Calu3 (cell line): ENCODE measurements at regions not wholly inside any gene's neighbourhood (a gene's known extent, or its start where the extent isn't known, plus 50 kb on each side); places are given as distances from the start of the nearest gene placed in this dataset.

Experiments
- BruUV-seq: library from RNA; stranded (reverse); fragments of 400-500 nt; replicated peaks from 2 replicates; lab custom pipeline; 2021; lab: Mats Ljungman, UMichigan
- CTCF ChIA-PET: fragments of 300-600 bp; sonication (Branson Sonifier 250); formaldehyde crosslinking; loops from one replicate; lab custom pipeline; 2022; ENCODE audit warnings: antibody characterized with exemption; lab: Charles Lee
- DNase-seq: peaks from one replicate; pipeline ENCODE4 v3.0.0; 2022
- H3K27ac Mint-ChIP-seq: one replicate; pipeline ENCODE4 v1.8.0; 2022; ENCODE audit warnings: mixed read lengths; ENCODE audit not compliant: unreplicated experiment
- H3K27me3 Mint-ChIP-seq: one replicate; pipeline ENCODE4 v1.8.0; 2022; ENCODE audit warnings: mixed read lengths; ENCODE audit not compliant: unreplicated experiment
- H3K36me3 Mint-ChIP-seq: one replicate; pipeline ENCODE4 v1.8.0; 2022; ENCODE audit warnings: mild to moderate bottlenecking, moderate library complexity, mixed read lengths; ENCODE audit not compliant: insufficient read depth, unreplicated experiment
- H3K4me1 Mint-ChIP-seq: one replicate; pipeline ENCODE4 v1.8.0; 2022; ENCODE audit warnings: mild to moderate bottlenecking, low read depth, mixed read lengths; ENCODE audit not compliant: unreplicated experiment
- H3K4me3 Mint-ChIP-seq: one replicate; pipeline ENCODE4 v1.8.0; 2022; ENCODE audit warnings: mild to moderate bottlenecking, low read depth, moderate library complexity, mixed read lengths; ENCODE audit not compliant: unreplicated experiment
- H3K9me3 Mint-ChIP-seq: one replicate; pipeline ENCODE4 v1.8.0; 2022; ENCODE audit warnings: low read depth, mixed read lengths; ENCODE audit not compliant: unreplicated experiment
- intact Hi-C: fragments of 100-400 bp; cut with micrococcal nuclease; formaldehyde crosslinking; loops from one replicate; pipeline ENCODE4 v1.10.0; 2022; ENCODE audit not compliant: unreplicated experiment
- TF ChIP-seq, protein P1 (sequence below): fragments of 200-600 bp; IDR thresholded peaks from one replicate; pipeline ENCODE4 v1.8.0; 2022; ENCODE audit warnings: antibody characterized with exemption; ENCODE audit not compliant: unreplicated experiment

DNA sequence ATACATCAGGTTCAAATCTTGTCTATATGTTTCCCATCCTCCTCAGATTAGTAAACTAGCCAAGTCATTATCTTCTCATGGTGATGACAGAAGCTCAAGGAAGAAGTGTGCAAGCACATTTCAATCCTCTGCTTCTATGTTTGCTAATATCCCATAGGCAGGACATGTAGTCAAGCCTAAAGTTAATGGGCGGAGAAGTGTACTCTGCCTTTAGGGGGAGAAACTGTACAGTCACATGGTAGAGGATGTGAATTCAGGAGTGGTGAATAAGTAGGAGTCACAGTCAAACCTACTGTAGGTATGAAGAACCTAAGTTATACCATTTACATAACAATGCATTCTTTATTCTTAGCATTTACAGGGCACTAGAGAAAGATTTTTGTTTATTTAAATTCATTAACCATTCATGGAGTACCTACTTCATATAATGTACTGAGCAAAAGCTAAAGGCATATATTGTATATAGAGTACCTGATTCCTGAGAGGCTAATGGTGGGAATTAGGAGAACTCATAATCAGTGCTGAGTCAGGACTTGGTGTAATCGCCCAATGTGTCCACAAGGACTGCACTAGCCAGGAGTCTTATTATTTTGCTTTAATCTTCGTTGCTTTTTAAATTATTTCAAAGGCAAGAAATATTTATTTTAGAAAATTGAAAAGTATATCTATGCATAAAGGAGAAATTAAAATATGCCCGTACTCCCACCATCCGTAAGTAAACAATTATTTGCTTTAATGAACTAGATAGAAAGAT is 394.3 kb upstream of the ETAA1 start:
- no TSS peak for BruUV-seq
- intact Hi-C loops = no loop called here

DNA sequence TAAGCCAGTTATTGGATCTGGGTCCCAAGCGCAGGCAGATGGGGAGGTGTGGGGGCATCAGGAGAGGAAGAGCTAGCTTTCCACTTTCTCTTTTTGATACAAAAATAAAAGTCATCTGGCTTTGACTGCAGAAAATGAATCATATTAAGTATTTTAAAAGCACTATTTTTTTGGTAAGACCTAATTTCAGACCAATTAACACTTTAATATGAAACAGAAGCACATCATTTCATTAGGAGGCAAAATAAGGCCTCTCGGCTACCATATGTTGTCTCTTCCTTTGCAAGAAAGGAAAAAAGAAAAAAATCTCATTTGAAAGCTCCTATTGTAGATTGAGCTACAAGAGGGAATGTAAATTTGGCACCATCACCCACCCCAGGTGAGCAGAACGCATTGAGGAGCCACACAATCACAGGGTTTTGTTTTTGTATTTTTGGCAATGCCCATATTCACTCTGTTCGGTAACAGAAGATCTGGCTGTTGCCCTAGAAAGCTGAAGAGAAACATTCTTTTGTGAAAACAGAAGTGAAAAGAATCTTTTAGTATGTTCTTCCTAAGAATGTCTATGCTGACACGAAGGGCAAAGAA is 390.7 kb upstream of the ETAA1 start:
- Mint-ChIP-seq H3K36me3 (peaks cover 8% of the 10 kb centered on the region), H3K27me3 (no peaks in the 10 kb centered on the region), H3K4me3 (no peak overlapping the region), H3K27ac (no peak overlapping the region), H3K9me3 (peaks cover 6% of the 10 kb centered on the region), H3K4me1 (no peaks in the 10 kb centered on the region)
- intact Hi-C loops = no loop called here
- CTCF ChIA-PET = no interaction called here
- TF ChIP-seq, protein P1, sequence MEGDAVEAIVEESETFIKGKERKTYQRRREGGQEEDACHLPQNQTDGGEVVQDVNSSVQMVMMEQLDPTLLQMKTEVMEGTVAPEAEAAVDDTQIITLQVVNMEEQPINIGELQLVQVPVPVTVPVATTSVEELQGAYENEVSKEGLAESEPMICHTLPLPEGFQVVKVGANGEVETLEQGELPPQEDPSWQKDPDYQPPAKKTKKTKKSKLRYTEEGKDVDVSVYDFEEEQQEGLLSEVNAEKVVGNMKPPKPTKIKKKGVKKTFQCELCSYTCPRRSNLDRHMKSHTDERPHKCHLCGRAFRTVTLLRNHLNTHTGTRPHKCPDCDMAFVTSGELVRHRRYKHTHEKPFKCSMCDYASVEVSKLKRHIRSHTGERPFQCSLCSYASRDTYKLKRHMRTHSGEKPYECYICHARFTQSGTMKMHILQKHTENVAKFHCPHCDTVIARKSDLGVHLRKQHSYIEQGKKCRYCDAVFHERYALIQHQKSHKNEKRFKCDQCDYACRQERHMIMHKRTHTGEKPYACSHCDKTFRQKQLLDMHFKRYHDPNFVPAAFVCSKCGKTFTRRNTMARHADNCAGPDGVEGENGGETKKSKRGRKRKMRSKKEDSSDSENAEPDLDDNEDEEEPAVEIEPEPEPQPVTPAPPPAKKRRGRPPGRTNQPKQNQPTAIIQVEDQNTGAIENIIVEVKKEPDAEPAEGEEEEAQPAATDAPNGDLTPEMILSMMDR = no peak
- DNase-seq = no peak
- no TSS peak for BruUV-seq

More for the DNA sequence above, 394.3 kb upstream of the ETAA1 start:
- peaks cover 10% of the 10 kb centered on the region for H3K4me1 Mint-ChIP-seq
- TF ChIP-seq, protein P1 = no peak
- H3K27me3 Mint-ChIP-seq = no peaks in the 10 kb centered on the region
- CTCF ChIA-PET = no interaction called here
- no peak overlapping the region for H3K27ac Mint-ChIP-seq
- peaks cover 8% of the 10 kb centered on the region for H3K36me3 Mint-ChIP-seq
- H3K4me3 Mint-ChIP-seq = no peak overlapping the region
- peaks cover 11% of the 10 kb centered on the region for H3K9me3 Mint-ChIP-seq
- no peak for DNase-seq

DNA sequence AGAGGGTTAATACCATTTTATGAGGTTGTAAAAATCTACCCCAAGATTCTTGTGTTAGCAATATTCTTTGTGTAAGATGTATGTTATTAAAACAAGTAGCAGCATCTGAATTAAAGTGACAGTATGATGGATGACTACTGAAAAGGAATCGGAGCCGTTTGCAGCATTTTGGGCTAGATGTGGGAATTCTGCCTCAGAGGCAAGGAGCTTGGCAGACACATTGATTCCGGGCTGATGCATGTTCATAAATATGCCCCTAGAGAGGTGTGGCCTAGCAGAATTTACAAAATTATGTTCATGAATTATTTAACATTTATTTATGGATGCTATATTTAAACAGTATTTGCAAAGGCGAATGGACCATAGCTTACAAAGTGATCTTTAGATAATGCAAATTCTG is 389.0 kb upstream of the ETAA1 start:
- H3K9me3 Mint-ChIP-seq = peaks cover 6% of the 10 kb centered on the region
- H3K27me3 Mint-ChIP-seq = no peaks in the 10 kb centered on the region
- intact Hi-C loops = no loop called here
- no peaks in the 10 kb centered on the region for H3K4me1 Mint-ChIP-seq
- no peak for DNase-seq
- TF ChIP-seq, protein P1 = no peak
- BruUV-seq = no TSS peak
- H3K36me3 Mint-ChIP-seq = peaks cover 8% of the 10 kb centered on the region
- H3K4me3 Mint-ChIP-seq = no peak overlapping the region
- no peak overlapping the region for H3K27ac Mint-ChIP-seq
- CTCF ChIA-PET = interaction anchor here (0.6 kb wide), 1 partner anchor 481 kb away, joined by 3 read pairs; no protein-coding TSS in a partner anchor

DNA sequence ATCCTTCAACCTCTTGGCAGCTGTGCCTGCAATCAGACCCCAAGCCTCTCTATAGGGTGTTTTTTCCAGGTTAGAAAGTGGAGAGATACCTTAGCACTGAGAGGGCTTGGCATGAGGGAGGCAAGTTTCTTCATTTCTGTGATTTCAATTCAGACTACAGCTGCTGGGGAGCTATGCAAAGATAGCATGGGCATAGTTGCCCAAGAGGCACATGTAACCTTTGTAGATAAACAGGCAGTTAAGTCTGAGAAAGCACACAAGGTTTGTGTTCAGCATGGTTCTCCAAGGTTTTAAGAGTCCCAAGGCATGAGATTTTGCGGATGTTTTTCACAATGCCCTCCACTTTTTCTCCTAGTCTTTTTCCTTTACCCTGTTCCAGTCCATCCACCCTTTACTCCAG is 385.0 kb upstream of the ETAA1 start:
- H3K27me3 Mint-ChIP-seq = no peaks in the 10 kb centered on the region
- peaks cover 2% of the 10 kb centered on the region for H3K9me3 Mint-ChIP-seq
- CTCF ChIA-PET = no interaction called here
- DNase-seq = no peak
- H3K36me3 Mint-ChIP-seq = no peaks in the 10 kb centered on the region
- no peak overlapping the region for H3K27ac Mint-ChIP-seq
- TF ChIP-seq, protein P1 = no peak
- BruUV-seq = no TSS peak
- intact Hi-C loops = no loop called here
- H3K4me1 Mint-ChIP-seq = peaks cover 18% of the 10 kb centered on the region
- no peak overlapping the region for H3K4me3 Mint-ChIP-seq
